HG03025 (cell line): ENCODE measurements at regions not wholly inside any gene's neighbourhood (a gene's known extent, or its start where the extent isn't known, plus 50 kb on each side); places are given as distances from the start of the nearest gene placed in this dataset.
"Not testable (repeated sequence)": the region's sequence is repeated elsewhere in the genome, so short reads cannot be mapped to it uniquely, and the experiment has no call there.

Experiments
- ATAC-seq: cut with Tn5 transposase; IDR thresholded peaks from one replicate; pipeline ENCODE4 v1.9.1; 2021; ENCODE audit warnings: mild to moderate bottlenecking, moderate library complexity; ENCODE audit not compliant: unreplicated experiment, low FRiP score

DNA sequence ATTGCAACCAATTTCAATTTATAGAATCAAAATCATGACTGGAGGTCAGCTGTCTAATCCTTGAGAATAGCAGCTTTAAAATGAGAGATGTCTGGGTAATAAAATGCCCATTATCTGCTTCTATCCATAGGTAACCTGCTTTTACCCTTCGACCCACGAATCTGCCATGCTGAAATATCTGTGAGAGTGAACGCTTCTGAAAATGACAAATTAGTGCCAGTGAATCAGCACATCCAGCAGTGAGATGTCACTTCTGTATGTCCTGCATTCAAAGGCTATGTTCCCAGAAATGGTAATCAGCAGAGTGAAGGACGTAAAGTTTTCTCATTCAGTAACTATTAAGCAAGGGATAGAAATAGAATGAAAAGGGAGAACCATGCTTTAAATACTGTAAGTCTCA, 532.4 kb upstream of the ITGA1 start:
- no peak for ATAC-seq

DNA sequence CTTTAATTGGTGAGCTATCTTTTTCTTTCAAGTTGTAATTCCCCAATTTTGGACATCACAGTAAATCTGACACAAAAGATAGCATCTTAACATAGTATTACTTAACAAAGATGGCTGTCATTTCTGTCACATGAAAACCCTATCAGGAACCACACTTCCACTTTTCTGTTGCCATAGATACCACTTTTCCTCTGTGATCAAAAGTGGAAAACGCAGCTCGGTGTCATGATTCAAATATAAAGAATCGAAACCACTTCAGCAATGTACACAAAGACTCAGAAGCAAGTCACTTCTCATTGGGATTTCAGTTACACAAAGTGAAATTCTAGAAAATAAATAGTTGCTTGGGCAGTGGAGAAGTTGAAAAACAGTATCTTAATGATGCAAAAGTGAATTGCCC, 524.9 kb upstream of the ITGA1 start:
- no peak for ATAC-seq

DNA sequence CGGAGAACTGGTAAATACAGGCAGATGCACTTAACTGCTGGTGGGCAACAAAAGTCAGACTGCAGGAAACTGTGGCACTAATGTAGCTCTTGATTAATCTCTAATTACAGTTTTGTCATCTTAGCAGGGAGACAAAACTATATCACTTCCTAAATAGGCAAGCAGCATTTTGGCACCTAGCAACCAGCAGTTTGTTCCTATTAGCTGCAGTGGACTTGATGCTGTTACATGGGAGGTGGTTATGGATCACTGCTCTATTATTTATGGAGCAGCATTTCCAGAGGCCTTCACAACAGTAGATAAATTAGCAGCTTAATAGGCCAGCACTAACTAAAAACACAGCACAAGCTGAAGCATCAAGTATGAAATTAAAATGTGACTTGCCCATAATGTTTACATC, 518.3 kb upstream of the ITGA1 start:
- no peak for ATAC-seq

DNA sequence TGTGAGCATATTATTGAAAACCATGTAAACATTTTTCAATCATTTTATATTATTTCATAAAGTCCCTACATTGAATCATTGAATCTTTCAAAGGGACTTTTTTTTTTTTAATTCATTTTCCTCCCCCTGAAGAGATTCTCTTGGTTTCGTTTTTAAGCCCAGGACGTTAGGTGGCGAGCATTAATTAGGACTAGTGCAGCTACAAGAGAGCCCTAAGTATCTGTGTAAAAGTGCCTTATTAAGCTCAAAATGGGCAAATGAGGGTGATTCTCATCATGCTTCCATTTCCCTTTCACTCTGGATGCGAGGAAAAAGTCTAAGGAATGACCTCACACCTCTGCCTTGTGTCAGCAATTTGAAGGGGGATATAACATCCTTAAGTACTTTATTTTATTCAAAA, 517.9 kb upstream of the ITGA1 start:
- ATAC-seq = no peak

DNA sequence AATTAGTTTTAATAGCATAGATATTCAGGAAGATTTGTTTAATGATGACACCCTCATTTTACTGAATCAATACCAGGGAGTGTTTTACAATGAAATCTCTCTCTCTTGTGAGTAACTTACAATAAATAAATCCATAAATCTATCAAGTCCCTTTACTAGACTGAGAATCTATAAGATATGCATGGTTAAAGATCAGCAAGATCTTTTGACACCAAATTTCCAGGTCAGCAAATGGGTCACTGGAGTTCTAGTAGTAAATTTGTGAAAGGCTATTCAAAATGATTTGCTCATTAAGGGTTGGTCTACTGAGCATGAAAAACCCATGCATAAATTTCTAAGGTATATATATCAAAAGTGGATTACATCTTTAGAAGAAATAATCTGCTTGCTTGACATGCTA, 512.1 kb upstream of the ITGA1 start:
- no peak for ATAC-seq

GRCh38 chr5:52277101-52277500, 510.6 kb upstream of the ITGA1 start:
- no peak for ATAC-seq

DNA sequence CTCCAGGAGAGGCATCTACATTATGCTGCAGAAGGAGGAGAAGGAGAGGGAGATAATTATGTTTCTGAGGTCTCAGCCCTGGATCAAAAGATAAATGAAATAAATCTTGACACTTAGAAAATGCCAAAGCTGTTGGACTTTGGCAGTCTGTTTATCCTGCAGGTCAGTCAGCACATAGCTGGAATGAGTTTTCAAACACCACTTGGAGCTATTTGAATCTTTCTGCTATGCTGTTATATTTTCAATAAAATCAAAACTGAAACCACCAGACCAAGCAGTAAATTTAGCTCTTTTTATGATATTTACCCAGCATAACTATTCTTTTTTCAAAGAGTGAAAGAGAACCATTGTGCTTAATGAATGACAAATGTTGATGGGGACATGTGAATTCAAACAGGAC, 505.1 kb upstream of the ITGA1 start:
- no peak for ATAC-seq

- ATAC-seq = no peak
Observed at GRCh38 chr5:52283221-52283620, 504.5 kb upstream of the ITGA1 start.

GRCh38 chr5:52300703-52301372, 486.9 kb upstream of the ITGA1 start:
- ATAC-seq = no peak

- ATAC-seq = not testable (repeated sequence)
Observed at GRCh38 chr5:52304816-52305215, 482.9 kb upstream of the ITGA1 start.

DNA sequence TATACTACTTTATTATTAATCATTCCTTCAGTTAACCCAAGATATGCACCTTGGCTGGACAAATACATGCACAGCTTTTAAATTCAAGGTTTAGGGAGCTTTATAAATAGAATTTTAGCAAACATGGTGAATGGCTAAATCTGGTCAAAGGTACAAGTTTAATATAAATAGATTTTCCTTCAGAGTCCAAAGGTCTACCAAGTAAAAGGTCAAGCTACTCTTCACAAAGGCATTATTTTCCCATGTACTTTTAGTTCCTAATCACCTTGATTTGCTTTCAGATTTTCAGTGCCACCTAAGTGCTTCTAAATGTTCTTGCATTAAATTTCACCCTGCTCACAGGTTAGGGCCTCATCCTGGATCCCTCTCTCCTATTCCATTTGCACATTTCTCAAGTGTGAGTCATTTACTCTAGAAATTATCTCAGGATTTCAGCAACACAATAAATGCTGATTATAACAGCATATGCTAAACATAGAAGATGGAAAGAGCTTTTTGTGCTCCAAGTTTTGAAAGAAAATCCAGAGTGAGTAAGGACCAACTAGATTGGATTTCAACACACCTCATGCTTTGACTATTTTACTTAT, 459.4 kb upstream of the ITGA1 start:
- ATAC-seq = no peak

- no peak for ATAC-seq
Observed at GRCh38 chr5:52331725-52332124, 456.0 kb upstream of the ITGA1 start.

GRCh38 chr5:52334367-52334766, 453.3 kb upstream of the ITGA1 start:
- no peak for ATAC-seq

GRCh38 chr5:52339285-52339684, 448.4 kb upstream of the ITGA1 start:
- ATAC-seq = no peak

DNA sequence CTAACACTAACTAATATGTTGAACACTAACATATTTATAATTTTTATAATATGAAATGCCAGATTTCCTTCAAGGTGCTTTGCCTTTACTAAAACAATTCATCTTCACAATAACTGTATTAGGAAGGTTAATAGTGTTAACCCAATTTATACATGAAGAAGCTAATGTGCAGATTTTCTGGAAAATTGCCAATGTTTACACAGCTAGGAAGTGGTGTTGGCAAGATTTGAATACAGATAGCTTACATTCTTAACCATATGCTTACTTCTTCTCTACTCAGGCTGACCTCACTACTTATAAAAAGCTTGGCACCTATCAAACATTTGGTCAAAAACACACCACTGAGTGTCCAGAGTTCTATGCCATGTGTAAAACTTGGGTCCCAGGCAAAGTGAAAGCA, 445.4 kb upstream of the ITGA1 start:
- no peak for ATAC-seq

GRCh38 chr5:52356311-52356918, 431.3 kb upstream of the ITGA1 start:
- ATAC-seq = no peak

GRCh38 chr5:52359261-52359660, 428.5 kb upstream of the ITGA1 start:
- ATAC-seq = no peak

DNA sequence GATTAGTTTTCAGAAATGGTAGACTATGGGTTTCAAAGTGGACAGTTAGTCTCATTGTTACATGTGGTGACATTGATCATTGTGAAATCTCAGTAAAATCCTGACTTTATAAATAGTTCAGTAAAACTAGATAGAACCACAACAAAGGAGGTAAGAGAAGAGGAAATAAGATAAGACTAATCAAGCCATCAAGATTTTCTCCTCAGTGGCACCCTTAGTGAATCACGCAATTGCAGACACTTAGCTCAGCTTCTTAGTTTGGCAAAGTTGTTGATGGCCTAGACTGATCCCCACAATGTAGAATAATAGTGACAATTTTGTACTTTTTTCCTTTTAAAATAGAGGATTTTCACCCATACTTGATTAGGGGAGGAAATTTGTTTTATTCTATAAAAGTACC, 426.7 kb upstream of the ITGA1 start:
- no peak for ATAC-seq

- ATAC-seq = no peak
Observed at GRCh38 chr5:52374286-52374685, 413.4 kb upstream of the ITGA1 start.

- no peak for ATAC-seq
Observed at GRCh38 chr5:52375969-52376368, 411.7 kb upstream of the ITGA1 start.

DNA sequence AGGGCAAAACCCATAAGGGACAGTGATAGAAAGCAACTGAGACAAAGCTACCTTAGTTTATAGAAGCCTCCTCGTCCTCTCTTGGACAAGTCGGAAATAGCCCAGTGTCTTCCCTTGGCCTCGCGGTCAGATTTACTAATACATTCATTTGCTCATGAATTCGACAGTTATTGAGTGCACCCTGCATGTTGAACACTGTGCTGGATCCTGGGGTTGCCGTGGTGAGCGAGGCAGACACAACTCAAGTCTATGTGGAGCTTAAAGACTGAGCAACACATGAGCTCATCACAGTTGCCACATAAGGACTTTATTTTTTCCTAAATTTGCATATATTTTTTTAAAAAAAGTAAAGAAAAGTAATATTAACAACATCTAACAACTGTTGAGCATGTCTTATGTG, 411.1 kb upstream of the ITGA1 start:
- ATAC-seq = no peak

- no peak for ATAC-seq
Observed at GRCh38 chr5:52378237-52378636, 409.5 kb upstream of the ITGA1 start.
